H9 (cell line): ENCODE measurements at regions not wholly inside any gene's neighbourhood (a gene's known extent, or its start where the extent isn't known, plus 50 kb on each side); places are given as distances from the start of the nearest gene placed in this dataset.

Source experiments
- DNase-seq: peaks from one replicate; pipeline ENCODE4 v3.0.0-alpha.2; 2017
- H2AFZ ChIP-seq: one replicate; pipeline ENCODE4 v1.6.1; 2013; ENCODE audit warnings: mild to moderate bottlenecking, low read length, control low read depth, moderate library complexity
- H2AK5ac ChIP-seq: 2 replicates; pipeline ENCODE4 v1.6.1; 2013; ENCODE audit warnings: low read length, control low read depth, mixed read lengths; ENCODE audit not compliant: insufficient read length
- H2BK120ac ChIP-seq: one replicate; pipeline ENCODE4 v1.6.1; 2013; ENCODE audit warnings: low read depth, mild to moderate bottlenecking, low read length, control low read depth, inconsistent platforms; ENCODE audit not compliant: poor library complexity, severe bottlenecking
- H2BK12ac ChIP-seq: 2 replicates; pipeline ENCODE4 v1.6.1; 2013; ENCODE audit warnings: low read length, control low read depth, mixed read lengths, low read depth; ENCODE audit not compliant: insufficient read length
- H2BK15ac ChIP-seq: 2 replicates; pipeline ENCODE4 v1.6.1; 2013; ENCODE audit warnings: low read depth, low read length, control low read depth
- H2BK20ac ChIP-seq: one replicate; pipeline ENCODE4 v1.6.1; 2013; ENCODE audit warnings: low read depth, mild to moderate bottlenecking, low read length, control low read depth, inconsistent platforms; ENCODE audit not compliant: poor library complexity, severe bottlenecking
- H2BK5ac ChIP-seq: 2 replicates; pipeline ENCODE4 v1.6.1; 2013; ENCODE audit warnings: low read length, control low read depth, mixed read lengths; ENCODE audit not compliant: insufficient read length
- H3K14ac ChIP-seq: 2 replicates; pipeline ENCODE4 v1.6.1; 2013; ENCODE audit warnings: low read length, control low read depth; ENCODE audit not compliant: insufficient read depth
- H3K18ac ChIP-seq: 2 replicates; pipeline ENCODE4 v1.6.1; 2013; ENCODE audit warnings: low read depth, mild to moderate bottlenecking, mixed read lengths, low read length, control low read depth; ENCODE audit not compliant: insufficient read length
- H3K23ac ChIP-seq: 2 replicates; pipeline ENCODE4 v1.6.1; 2013; ENCODE audit warnings: low read length, control low read depth, mixed read lengths, low read depth; ENCODE audit not compliant: insufficient read length
- H3K23me2 ChIP-seq: 2 replicates; pipeline ENCODE4 v1.6.1; 2013; ENCODE audit warnings: low read depth, mild to moderate bottlenecking, mixed read lengths, low read length, control low read depth; ENCODE audit not compliant: insufficient read length, poor library complexity, severe bottlenecking
- H3K27ac ChIP-seq: 2 replicates; pipeline ENCODE4 v1.5.1; 2013; ENCODE audit warnings: low read length, control low read depth, mixed read lengths, low read depth; ENCODE audit not compliant: insufficient read length
- H3K27me3 ChIP-seq: 2 replicates; pipeline ENCODE4 v1.6.1; 2013; ENCODE audit warnings: low read length, control low read depth, inconsistent platforms; ENCODE audit not compliant: insufficient read depth
- H3K4ac ChIP-seq: 2 replicates; pipeline ENCODE4 v1.6.1; 2013; ENCODE audit warnings: low read depth, mild to moderate bottlenecking, control low read depth, inconsistent platforms, low read length, moderate library complexity
- H3K4me1 ChIP-seq: 2 replicates; pipeline ENCODE4 v1.6.1; 2013; ENCODE audit warnings: low read length, control low read depth, inconsistent platforms; ENCODE audit not compliant: insufficient read depth
- H3K4me2 ChIP-seq: 2 replicates; pipeline ENCODE4 v1.6.1; 2013; ENCODE audit warnings: low read length, control low read depth, mixed read lengths; ENCODE audit not compliant: insufficient read length, insufficient read depth
- H3K56ac ChIP-seq: 2 replicates; pipeline ENCODE4 v1.6.1; 2013; ENCODE audit warnings: low read depth, mild to moderate bottlenecking, mixed read lengths, low read length, control low read depth; ENCODE audit not compliant: insufficient read length
- H3K79me1 ChIP-seq: 2 replicates; pipeline ENCODE4 v1.6.1; 2013; ENCODE audit warnings: low read depth, mild to moderate bottlenecking, moderate library complexity, low read length, control low read depth, inconsistent platforms; ENCODE audit not compliant: insufficient read depth, poor library complexity, severe bottlenecking
- H3K79me2 ChIP-seq: 2 replicates; pipeline ENCODE4 v1.6.1; 2013; ENCODE audit warnings: low read length, control low read depth, inconsistent platforms; ENCODE audit not compliant: insufficient read depth
- H3K9ac ChIP-seq: 2 replicates; pipeline ENCODE4 v1.6.1; 2013; ENCODE audit warnings: low read length, control low read depth, mixed read lengths; ENCODE audit not compliant: insufficient read length; ENCODE audit errors: extremely low read depth
- H3K9me3 ChIP-seq: one replicate; pipeline ENCODE4 v1.6.1; 2013; ENCODE audit warnings: low read depth, low read length, inconsistent platforms; ENCODE audit not compliant: control insufficient read depth
- H3T11ph ChIP-seq: one replicate; pipeline ENCODE4 v1.6.1; 2013; ENCODE audit warnings: mild to moderate bottlenecking, low read length, control low read depth, inconsistent platforms
- H4K20me1 ChIP-seq: one replicate; pipeline ENCODE4 v1.6.1; 2013; ENCODE audit not compliant: control insufficient read depth, insufficient read length, insufficient read depth
- H4K5ac ChIP-seq: 2 replicates; pipeline ENCODE4 v1.6.1; 2013; ENCODE audit warnings: low read depth, mild to moderate bottlenecking, mixed read lengths, low read length, control low read depth; ENCODE audit not compliant: insufficient read length
- H4K8ac ChIP-seq: replicated peaks from 2 replicates; pipeline ENCODE4 v1.6.1; 2013; ENCODE audit warnings: low read length, control low read depth, mixed read lengths, low read depth; ENCODE audit not compliant: insufficient read length
- H4K91ac ChIP-seq: 2 replicates; pipeline ENCODE4 v1.6.1; 2013; ENCODE audit warnings: low read depth, mild to moderate bottlenecking, moderate library complexity, mixed read lengths, low read length, control low read depth; ENCODE audit not compliant: insufficient read length
- H3K27ac Mint-ChIP-seq, 3 experiments: 2 replicates in 2 of 3; 3 replicates in 1 of 3; pipeline ENCODE4 v1.8.0; 2020 to 2021; ENCODE audit warnings: mixed read lengths in 3 of 3, mild to moderate bottlenecking in 1 of 3, moderate library complexity in 1 of 3
- H3K27me3 Mint-ChIP-seq: 2 replicates; pipeline ENCODE4 v1.8.0; 2021; ENCODE audit warnings: low read depth, mild to moderate bottlenecking, moderate library complexity, mixed read lengths
- H3K36me3 Mint-ChIP-seq, 3 experiments: 2 replicates in 2 of 3; 3 replicates in 1 of 3; pipeline ENCODE4 v1.8.0; 2020 to 2021; ENCODE audit warnings: low read depth in 3 of 3, mixed read lengths in 3 of 3; ENCODE audit not compliant: insufficient read depth in 1 of 3
- H3K4me1 Mint-ChIP-seq, 2 experiments: 2 replicates each; pipeline ENCODE4 v1.8.0; 2020; ENCODE audit warnings: mixed read lengths in 2 of 2
- H3K4me3 Mint-ChIP-seq, 2 experiments: 2 replicates in 1 of 2; 3 replicates in 1 of 2; pipeline ENCODE4 v1.8.0; 2020 to 2021; ENCODE audit warnings: mild to moderate bottlenecking in 2 of 2, mixed read lengths in 2 of 2, moderate library complexity in 1 of 2
- H3K9me3 Mint-ChIP-seq, 2 experiments: 2 replicates in 1 of 2; 3 replicates in 1 of 2; pipeline ENCODE4 v1.8.0; 2020; ENCODE audit warnings: mild to moderate bottlenecking in 2 of 2, mixed read lengths in 2 of 2, moderate library complexity in 1 of 2
- CTCF ChIP-seq: fragments of 200-600 bp; sonication (generic); conservative IDR thresholded peaks from 3 replicates; pipeline ENCODE4 v1.8.0; 2021; ENCODE audit warnings: antibody characterized with exemption, mild to moderate bottlenecking

DNA sequence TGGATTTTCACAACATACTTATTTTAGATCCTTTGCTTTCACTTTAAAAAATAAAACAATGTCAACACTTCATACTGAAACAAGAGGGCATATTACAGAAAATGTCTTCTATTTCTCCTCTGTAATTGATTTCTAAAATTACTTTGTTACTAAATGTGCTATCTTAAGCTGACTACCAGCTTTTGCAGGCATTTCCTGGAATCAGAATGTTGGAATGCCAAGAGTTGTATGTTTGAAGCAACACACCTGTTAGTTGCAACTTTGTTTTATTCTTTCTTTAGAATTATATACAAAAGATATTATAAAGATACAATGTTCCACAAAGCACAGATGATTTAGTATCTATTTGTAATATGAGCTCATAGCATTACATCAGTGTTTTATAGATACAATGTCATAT is 62.5 kb upstream of the TMEM170B start:
- Histone ChIP-seq H4K5ac (no peak overlapping the region), H2BK15ac (no peak overlapping the region), H3K4me2 (no peak overlapping the region), H3K4ac (no peak overlapping the region), H3K79me1 (no peaks in the 10 kb centered on the region), H3K18ac (no peak overlapping the region), H3K23ac (no peak overlapping the region), H3K27ac (no peak overlapping the region), H3K4me1 (no peaks in the 10 kb centered on the region), H3T11ph (no peak overlapping the region), H4K8ac (no peak overlapping the region), H2BK12ac (no peak overlapping the region), H3K9ac (no peak overlapping the region), H2BK5ac (no peak overlapping the region), H4K20me1 (no peaks in the 10 kb centered on the region), H2BK120ac (no peak overlapping the region), H3K27me3 (no peaks in the 10 kb centered on the region), H3K9me3 (no peaks in the 10 kb centered on the region), H2BK20ac (no peak overlapping the region), H3K23me2 (no peaks in the 10 kb centered on the region), H3K14ac (no peak overlapping the region), H3K79me2 (no peaks in the 10 kb centered on the region), H2AFZ (no peak overlapping the region), H2AK5ac (no peak overlapping the region), H3K56ac (no peak overlapping the region), H4K91ac (no peak overlapping the region)
- no peaks in the 10 kb centered on the region for H3K9me3 Mint-ChIP-seq
- TF ChIP-seq CTCF, result no peak
- no peak overlapping the region for H3K4me3 Mint-ChIP-seq
- DNase-seq, result no peak
- H3K27me3 Mint-ChIP-seq, result no peaks in the 10 kb centered on the region
- H3K27ac Mint-ChIP-seq, result no peak overlapping the region
- 0 out of 4 replicates have a peak, but pooled peaks cover 0 to 3% of the 10 kb centered on the region in 2 experiments for H3K4me1 Mint-ChIP-seq
- H3K36me3 Mint-ChIP-seq, result no peaks in the 10 kb centered on the region
